GM10266 (cell line): ENCODE measurements at regions not wholly inside any gene's neighbourhood (a gene's known extent, or its start where the extent isn't known, plus 50 kb on each side); places are given as distances from the start of the nearest gene placed in this dataset.
A peak's percentile ranks its signal among the peaks of the same experiment; 100 is the strongest.

ENCODE experiments used
- DNase-seq: peaks from one replicate; pipeline ENCODE4 v3.0.0; 2012; ENCODE audit errors: extremely low spot score
- CTCF ChIP-seq: IDR thresholded peaks from 2 replicates; pipeline ENCODE4 v1.5.1; 2012; ENCODE audit warnings: mild to moderate bottlenecking, low read depth; ENCODE audit not compliant: control insufficient read depth, insufficient read depth; ENCODE audit errors: missing control alignments

- no peak for TF ChIP-seq CTCF
- DNase-seq = no peak
These were observed 148.7 kb upstream of the CARMIL1 start for GRCh38 chr6:25130518-25130917.

- DNase-seq = no peak
These were observed 146.2 kb upstream of the CARMIL1 start for GRCh38 chr6:25132934-25133333.

GRCh38 chr6:25133568-25133967 lies 145.6 kb upstream of the CARMIL1 start:
- DNase-seq = no peak
- TF ChIP-seq CTCF = no peak

More at GRCh38 chr6:25132934-25133333, 146.2 kb upstream of the CARMIL1 start:
- TF ChIP-seq CTCF = no peak

- DNase-seq = no peak
- TF ChIP-seq CTCF = no peak
These were observed 142.3 kb upstream of the CARMIL1 start for GRCh38 chr6:25136854-25137253.

GRCh38 chr6:25137480-25137879 lies 141.7 kb upstream of the CARMIL1 start:
- DNase-seq = no peak
- no peak for TF ChIP-seq CTCF

- no peak for TF ChIP-seq CTCF
- DNase-seq = no peak
These were observed 141.3 kb upstream of the CARMIL1 start for GRCh38 chr6:25137916-25138232.

GRCh38 chr6:25138233-25138933 lies 140.8 kb upstream of the CARMIL1 start:
- no peak for TF ChIP-seq CTCF
- peak; percentile 83 for DNase-seq
